H1 (cell line): ENCODE measurements at regions not wholly inside any gene's neighbourhood (a gene's known extent, or its start where the extent isn't known, plus 50 kb on each side); places are given as distances from the start of the nearest gene placed in this dataset.

Source experiments
- BCL11A ChIP-seq, 2 experiments: IDR thresholded peaks; one replicate each; pipeline ENCODE4 v1.6.1; 2011; ENCODE audit warnings: low read depth in 2 of 2, low read length in 2 of 2, mild to moderate bottlenecking in 2 of 2
- EGR1 ChIP-seq: IDR thresholded peaks from 2 replicates; pipeline ENCODE4 v1.6.1; 2011; ENCODE audit warnings: low read depth, low read length, borderline replicate concordance
- EZH2 ChIP-seq: fragments of 200-600 bp; sonication (generic); IDR thresholded peaks from 2 replicates; pipeline ENCODE4 v1.7.1; 2012; ENCODE audit warnings: low read depth, mild to moderate bottlenecking, moderate library complexity, low read length, inconsistent platforms; ENCODE audit not compliant: severe bottlenecking
- RXRA ChIP-seq: IDR thresholded peaks from 2 replicates; pipeline ENCODE4 v1.6.1; 2011; ENCODE audit warnings: low read depth, mild to moderate bottlenecking, low read length, moderate library complexity; ENCODE audit not compliant: insufficient read depth
- SP1 ChIP-seq: IDR thresholded peaks from 2 replicates; pipeline ENCODE4 v1.6.1; 2011; ENCODE audit warnings: low read depth, low read length
- SP4 ChIP-seq: IDR thresholded peaks from 2 replicates; pipeline ENCODE4 v1.6.1; 2012; ENCODE audit warnings: low read length, inconsistent platforms
- TF ChIP-seq, protein P1 (sequence below): IDR thresholded peaks from 2 replicates; pipeline ENCODE4 v1.6.1; 2012; ENCODE audit warnings: inconsistent platforms

- TF ChIP-seq SP1 (no peak), EZH2 (no peak), RXRA (no peak), BCL11A (IDR thresholded peaks at IDR 0.05; ENCODE audit: low read depth in 2 of 2, low read length in 2 of 2) (no peak), SP4 (no peak), EGR1 (no peak)
- TF ChIP-seq, protein P1, sequence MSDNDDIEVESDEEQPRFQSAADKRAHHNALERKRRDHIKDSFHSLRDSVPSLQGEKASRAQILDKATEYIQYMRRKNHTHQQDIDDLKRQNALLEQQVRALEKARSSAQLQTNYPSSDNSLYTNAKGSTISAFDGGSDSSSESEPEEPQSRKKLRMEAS = no peak
- TF ChIP-seq, all 59 proteins: peak for 0
Measured at GRCh38 chr2:123448801-123449200, 576.3 kb upstream of the CNTNAP5 start (continued).
